ENCODE measurements at regions not wholly inside any gene's neighbourhood (a gene's known extent, or its start where the extent isn't known, plus 50 kb on each side); places are given as distances from the start of the nearest gene placed in this dataset.

- no peaks in the 10 kb centered on the region for H3K4me1 ChIP-seq (replicated peaks)
- H3K36me3 ChIP-seq: no peaks in the 10 kb centered on the region
- H3K4me3 ChIP-seq: no peak overlapping the region
- no peaks in the 10 kb centered on the region for H3K9me3 ChIP-seq
- TF ChIP-seq CTCF (IDR thresholded peaks at IDR 0.05) (no peak), POLR2A (IDR thresholded peaks at IDR 0.05) (no peak), POLR2AphosphoS5 (IDR thresholded peaks at IDR 0.05) (no peak)
- 65% methylated on average over 1 of the region's 1 CpG for WGBS
- no peak overlapping the region for H3K27ac ChIP-seq
- intact Hi-C loops (cut with DNase I): no loop called here
- no peak for DNase-seq (ENCODE audit: low spot score)
- H3K27me3 ChIP-seq (replicated peaks; ENCODE audit: insufficient read depth): no peaks in the 10 kb centered on the region
Observed at GRCh38 chr20:55449091-55449490, 556.2 kb downstream of the CBLN4 start.

GRCh38 chr20:55446301-55446700 lies 559.0 kb downstream of the CBLN4 start:
- intact Hi-C loops (cut with DNase I): no loop called here
- no peak for TF ChIP-seq CTCF (IDR thresholded peaks at IDR 0.05)
- TF ChIP-seq POLR2AphosphoS5 (IDR thresholded peaks at IDR 0.05): no peak
- no peak for TF ChIP-seq POLR2A (IDR thresholded peaks at IDR 0.05)
- Histone ChIP-seq H3K9me3 (no peaks in the 10 kb centered on the region), H3K4me3 (no peak overlapping the region), H3K27me3 (replicated peaks; ENCODE audit: insufficient read depth) (no peaks in the 10 kb centered on the region), H3K27ac (no peak overlapping the region), H3K36me3 (no peaks in the 10 kb centered on the region), H3K4me1 (replicated peaks) (no peaks in the 10 kb centered on the region)
- no peak for DNase-seq (ENCODE audit: low spot score)
- 58% methylated on average over 6 of the region's 6 CpGs for WGBS

GRCh38 chr20:55439070-55439469 lies 566.2 kb downstream of the CBLN4 start:
- Histone ChIP-seq H3K9me3 (no peaks in the 10 kb centered on the region), H3K27me3 (replicated peaks; ENCODE audit: insufficient read depth) (no peaks in the 10 kb centered on the region), H3K4me1 (replicated peaks) (no peaks in the 10 kb centered on the region), H3K4me3 (no peak overlapping the region), H3K27ac (no peak overlapping the region), H3K36me3 (no peaks in the 10 kb centered on the region)
- DNase-seq (ENCODE audit: low spot score): no peak
- intact Hi-C loops (cut with DNase I): no loop called here
- 80% methylated on average over 2 of the region's 2 CpGs for WGBS
- TF ChIP-seq POLR2A (IDR thresholded peaks at IDR 0.05) (no peak), CTCF (IDR thresholded peaks at IDR 0.05) (no peak), POLR2AphosphoS5 (IDR thresholded peaks at IDR 0.05) (no peak)

GRCh38 chr20:55437798-55438415 lies 567.4 kb downstream of the CBLN4 start:
- 56% methylated on average over 6 of the region's 6 CpGs for WGBS
- no peak for TF ChIP-seq CTCF (IDR thresholded peaks at IDR 0.05)
- TF ChIP-seq POLR2AphosphoS5 (IDR thresholded peaks at IDR 0.05): no peak
- no peak for TF ChIP-seq POLR2A (IDR thresholded peaks at IDR 0.05)
- intact Hi-C loops (cut with DNase I): no loop called here
- Histone ChIP-seq H3K4me1 (replicated peaks) (no peaks in the 10 kb centered on the region), H3K27me3 (replicated peaks; ENCODE audit: insufficient read depth) (no peaks in the 10 kb centered on the region), H3K36me3 (no peaks in the 10 kb centered on the region), H3K9me3 (no peaks in the 10 kb centered on the region), H3K4me3 (no peak overlapping the region), H3K27ac (no peak overlapping the region)
- no peak for DNase-seq (ENCODE audit: low spot score)

GRCh38 chr20:55424968-55425367 lies 580.4 kb downstream of the CBLN4 start:
- no peaks in the 10 kb centered on the region for H3K36me3 ChIP-seq
- intact Hi-C loops (cut with DNase I): no loop called here
- no peaks in the 10 kb centered on the region for H3K4me1 ChIP-seq (replicated peaks)
- DNase-seq (ENCODE audit: low spot score): no peak
- TF ChIP-seq POLR2AphosphoS5 (IDR thresholded peaks at IDR 0.05) (no peak), POLR2A (IDR thresholded peaks at IDR 0.05) (no peak), CTCF (IDR thresholded peaks at IDR 0.05) (no peak)
- H3K27ac ChIP-seq: no peak overlapping the region
- no peaks in the 10 kb centered on the region for H3K27me3 ChIP-seq (replicated peaks; ENCODE audit: insufficient read depth)
- H3K9me3 ChIP-seq: no peaks in the 10 kb centered on the region
- no peak overlapping the region for H3K4me3 ChIP-seq
- WGBS: 30% methylated on average over 3 of the region's 3 CpGs

All from prostate gland (tissue), 2 donors.